DMS 273 (cell line): ENCODE measurements at regions not wholly inside any gene's neighbourhood (a gene's known extent, or its start where the extent isn't known, plus 50 kb on each side); places are given as distances from the start of the nearest gene placed in this dataset.
"Not testable (repeated sequence)": the region's sequence is repeated elsewhere in the genome, so short reads cannot be mapped to it uniquely, and the experiment has no call there.

Experiments
- DNase-seq: peaks from one replicate; lab custom pipeline; 2025; ENCODE audit not compliant: unreplicated experiment; lab: John Stamatoyannopoulos, UW

DNA sequence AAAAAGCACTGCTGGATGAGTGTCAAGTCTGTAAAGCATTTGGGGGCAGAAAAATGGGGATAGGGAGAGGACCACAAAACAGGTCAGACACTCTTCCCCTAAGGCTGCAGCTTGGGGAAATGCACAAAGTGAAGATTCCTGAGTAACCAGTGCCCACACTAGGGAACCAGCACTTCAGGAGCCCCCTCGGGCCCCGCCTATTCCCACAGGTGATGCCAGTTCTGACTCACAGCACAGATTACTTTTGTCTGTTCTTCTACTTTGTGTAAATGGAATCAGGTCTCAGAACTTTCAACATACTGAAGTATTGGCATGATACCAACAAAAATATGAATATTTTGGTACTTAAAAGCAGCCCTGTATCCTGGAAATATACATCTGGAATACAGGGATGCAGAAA lies 112.5 kb downstream of the ADRA2C start:
- no peak for DNase-seq

DNA sequence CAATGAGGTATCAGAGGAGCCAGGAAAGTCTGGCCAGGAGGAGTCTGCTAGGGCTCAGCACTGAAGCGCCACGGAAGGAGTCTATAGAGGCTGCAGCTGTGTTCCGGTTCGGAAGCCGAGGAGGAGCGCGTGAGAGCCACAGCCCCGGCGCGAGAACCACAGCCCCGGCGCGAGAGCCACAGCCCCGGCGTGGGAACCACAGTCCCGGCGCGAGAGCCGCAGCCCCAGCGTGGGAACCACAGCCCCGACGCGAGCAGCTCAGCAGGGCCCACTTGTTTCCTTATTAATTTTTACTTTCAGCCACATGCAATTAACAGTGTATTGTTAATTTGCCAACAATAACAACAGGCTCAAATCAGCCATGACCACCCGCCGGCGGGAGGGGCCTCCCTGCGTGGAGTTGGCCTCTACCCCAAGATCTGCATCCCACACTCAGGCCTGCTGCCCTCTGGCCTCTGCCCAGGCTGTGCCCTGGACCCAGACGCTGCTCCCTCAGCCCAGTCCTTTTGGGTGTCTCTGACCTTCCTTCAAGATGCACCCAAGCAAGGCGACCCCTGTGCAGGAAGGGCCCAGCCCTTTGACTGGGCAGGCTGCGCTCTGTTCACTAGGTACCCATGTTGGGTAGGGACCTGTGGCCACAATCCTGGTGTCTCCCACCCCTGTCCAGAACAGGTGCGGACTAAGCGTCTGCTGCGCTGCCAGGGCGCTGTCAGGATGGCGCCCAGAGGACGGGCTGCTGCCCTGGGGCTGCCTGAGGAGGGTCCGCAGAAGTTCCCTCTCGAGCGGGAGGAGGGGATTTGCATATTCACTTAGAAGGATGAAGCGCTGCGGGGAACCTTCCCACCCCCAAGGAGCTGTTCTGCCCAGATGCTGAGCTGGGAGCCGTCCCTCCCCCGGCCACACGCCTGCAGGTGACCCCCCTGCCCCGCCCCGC lies 113.8 kb downstream of the ADRA2C start:
- no peak for DNase-seq

DNA sequence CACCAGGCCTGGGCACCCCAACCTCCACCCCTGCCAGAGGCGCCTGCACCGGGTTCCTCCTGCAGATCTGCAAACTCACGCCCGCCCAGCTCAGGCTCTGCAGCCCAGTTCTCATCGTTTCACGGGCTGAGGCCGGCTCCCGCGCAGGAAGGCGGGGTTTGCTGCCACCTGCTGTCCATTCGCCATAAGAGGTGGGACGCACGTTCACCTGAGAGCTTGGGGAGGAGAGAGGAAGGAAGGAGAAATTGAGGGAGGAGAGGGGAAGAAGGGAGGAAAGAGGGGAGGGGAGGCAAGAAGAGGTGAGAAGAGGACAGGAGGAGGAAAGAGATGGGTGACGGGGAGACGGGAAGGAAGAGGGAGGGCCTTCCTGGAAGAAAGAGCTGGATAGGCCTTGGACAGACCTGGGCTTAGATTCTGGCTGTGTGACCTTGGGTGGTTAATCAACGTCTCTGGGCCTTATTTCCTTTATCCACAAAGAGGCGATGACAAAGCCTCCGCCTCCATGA lies 114.5 kb downstream of the ADRA2C start:
- peak; percentile 81 for DNase-seq

DNA sequence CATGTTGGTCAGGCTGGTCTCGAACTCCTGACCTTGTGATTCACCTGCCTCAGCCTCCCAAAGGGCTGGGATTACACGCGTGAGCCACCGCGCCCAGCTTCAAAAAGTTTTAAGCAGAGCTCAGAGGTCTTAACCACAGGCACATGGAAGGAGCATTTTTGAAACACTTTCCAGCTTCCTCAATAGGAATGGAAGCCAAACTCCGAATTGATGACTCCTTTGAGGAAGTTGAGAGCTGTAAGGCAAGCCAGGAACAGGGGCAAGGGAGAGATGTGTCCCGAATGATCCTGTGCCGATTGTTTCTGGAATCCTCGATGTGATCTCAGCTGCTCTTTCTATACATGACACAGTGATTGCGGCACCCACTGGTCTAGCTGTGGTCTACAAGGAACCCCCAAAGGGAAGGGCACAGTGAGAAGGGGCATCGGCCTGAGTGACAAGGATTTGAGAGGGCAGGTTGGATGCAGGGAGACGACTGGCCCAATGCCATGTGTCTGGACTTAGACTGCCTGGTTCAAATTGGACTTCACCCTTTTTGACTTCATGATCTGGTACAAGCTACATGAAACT lies 116.2 kb downstream of the ADRA2C start:
- DNase-seq, result not testable (repeated sequence)

DNA sequence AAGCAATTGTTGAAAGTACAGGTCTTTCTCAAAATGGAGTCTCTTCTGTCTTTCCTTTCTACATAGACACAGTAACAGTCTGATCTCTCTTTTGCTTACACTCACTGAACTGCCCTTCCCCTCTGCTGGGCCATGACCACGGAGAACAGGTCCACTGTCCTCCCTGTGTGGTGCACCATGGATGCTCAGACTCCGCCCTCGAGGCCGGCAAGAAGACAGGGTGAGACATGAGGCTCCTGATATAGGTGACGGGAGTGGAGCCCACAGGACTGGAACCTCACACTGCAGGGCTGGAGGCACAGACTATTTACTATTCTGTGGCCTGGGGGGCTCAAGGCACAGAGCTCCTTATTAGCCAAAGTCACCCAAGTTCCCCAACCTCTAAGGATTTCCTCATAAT lies 118.1 kb downstream of the ADRA2C start:
- not testable (repeated sequence) for DNase-seq

- peak; percentile 17 for DNase-seq
Measured at GRCh38 chr4:3893590-3893989, 127.4 kb downstream of the ADRA2C start.

GRCh38 chr4:3894086-3894959 lies 128.1 kb downstream of the ADRA2C start:
- not testable (repeated sequence) for DNase-seq

- DNase-seq, result no peak
Measured at GRCh38 chr4:3896441-3896840, 130.3 kb downstream of the ADRA2C start.

GRCh38 chr4:3896871-3897578 lies 130.8 kb downstream of the ADRA2C start:
- DNase-seq, result not testable (repeated sequence)

GRCh38 chr4:3898098-3898497 lies 131.9 kb downstream of the ADRA2C start:
- no peak for DNase-seq

DNA sequence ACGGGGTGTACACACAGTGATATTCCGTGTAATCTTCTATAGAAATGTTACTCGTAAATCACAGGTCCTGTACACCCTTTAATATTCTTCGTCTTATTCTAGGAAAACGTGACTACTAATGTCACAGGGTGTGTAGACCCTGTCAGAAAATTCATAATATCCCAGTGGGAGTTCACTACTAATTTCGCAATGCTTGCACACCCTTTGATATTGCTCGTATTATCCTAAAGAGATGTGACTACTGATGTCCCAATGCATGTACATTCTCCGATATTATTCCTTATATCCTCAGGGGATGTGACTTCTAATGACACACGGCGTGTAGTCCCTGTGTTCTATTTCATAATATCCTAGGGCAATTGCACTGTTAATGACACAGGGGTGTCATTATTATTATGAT lies 132.7 kb downstream of the ADRA2C start:
- not testable (repeated sequence) for DNase-seq

DNA sequence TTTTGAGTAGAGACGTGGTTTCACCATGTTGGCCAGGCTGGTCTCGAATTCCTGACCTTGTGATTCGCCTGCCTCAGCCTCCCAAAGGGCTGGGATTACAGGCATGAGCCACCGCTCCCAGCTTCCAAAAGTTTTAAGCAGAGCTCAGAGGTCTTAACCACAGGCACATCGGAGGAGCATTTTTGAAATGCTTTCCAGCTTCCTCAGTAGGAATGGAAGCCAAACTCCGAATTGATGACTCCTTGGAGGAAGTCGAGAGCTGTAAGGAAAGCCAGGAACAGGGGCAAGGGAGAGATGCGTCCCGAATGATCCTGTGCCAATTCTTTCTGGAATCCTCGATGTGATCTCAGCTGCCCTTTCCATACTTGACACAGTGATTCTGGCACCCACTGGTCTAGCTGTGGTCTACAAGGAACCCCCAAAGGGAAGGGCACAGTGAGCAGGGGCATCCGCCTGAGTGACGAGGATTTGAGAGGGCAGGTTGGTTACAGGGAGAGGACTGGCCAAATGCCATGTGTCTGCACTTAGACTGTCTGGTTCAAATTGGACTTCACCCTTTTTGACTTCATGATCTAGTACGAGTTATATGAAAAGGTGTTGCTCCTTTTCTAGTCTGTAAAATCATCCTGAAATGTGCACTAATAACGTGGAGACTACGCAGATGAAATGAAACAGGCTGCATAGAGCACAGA lies 138.2 kb downstream of the ADRA2C start:
- DNase-seq, result not testable (repeated sequence)

DNA sequence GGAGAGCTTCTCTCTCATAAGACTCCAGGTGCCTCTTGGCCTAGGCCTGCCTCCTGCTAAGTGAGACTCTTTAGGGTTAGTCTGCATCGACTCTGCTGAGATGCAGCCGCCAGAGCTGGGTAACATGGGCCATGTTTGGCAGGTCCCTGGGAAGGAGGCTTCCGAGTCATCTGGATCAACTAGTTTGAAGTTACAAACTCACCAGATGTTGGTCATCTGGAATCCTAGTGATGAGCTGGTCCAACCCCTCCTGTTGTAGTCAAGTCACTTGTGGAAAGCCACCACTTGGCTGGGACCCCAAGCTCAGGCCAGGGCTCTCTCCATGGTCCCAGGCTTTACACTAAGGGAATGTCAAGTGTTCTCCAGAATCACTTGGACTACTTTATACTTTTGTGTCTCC lies 143.4 kb downstream of the ADRA2C start:
- not testable (repeated sequence) for DNase-seq

- DNase-seq, result not testable (repeated sequence)
Measured at GRCh38 chr4:3910161-3910950, 144.2 kb downstream of the ADRA2C start.

GRCh38 chr4:3911252-3911856 lies 145.2 kb downstream of the ADRA2C start:
- DNase-seq, result no peak

DNA sequence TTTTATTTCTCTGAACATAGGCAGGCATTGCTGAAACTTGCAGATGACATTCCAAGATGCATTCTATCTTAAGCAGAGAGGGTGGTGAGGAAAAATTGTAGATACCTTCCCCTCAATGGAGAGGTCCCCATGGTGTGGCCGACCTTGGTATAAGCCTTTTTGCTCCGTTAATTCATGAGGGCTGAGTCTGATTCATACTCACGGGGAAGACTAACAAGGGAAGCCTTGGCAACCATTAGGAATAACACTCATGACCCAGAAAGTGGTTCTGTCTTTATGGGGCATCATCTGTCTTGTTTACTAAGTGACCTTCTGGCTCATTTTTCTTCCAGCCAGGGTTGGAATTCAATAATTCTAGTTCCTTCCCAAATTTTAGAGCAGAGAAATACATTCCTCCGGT lies 148.3 kb downstream of the ADRA2C start:
- DNase-seq, result not testable (repeated sequence)

DNA sequence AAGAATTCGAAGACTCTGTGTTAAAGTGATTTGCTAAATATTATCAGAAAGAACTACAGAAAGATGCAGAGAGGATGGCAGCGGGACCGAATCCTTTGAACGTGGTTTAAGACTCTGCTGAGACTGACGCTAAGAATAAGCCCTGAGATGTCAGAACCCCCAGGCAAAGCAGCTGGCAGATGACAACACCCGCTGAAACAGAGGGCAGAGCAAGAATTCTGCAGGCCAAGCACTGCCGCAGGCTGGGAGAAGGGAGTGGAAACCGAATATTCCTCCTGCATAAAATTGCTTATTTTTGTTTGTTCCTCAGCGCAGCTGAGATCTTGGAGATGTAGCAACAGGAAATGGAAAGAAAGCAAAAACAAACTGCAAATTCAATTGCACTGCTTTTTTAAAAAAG lies 153.3 kb downstream of the ADRA2C start:
- DNase-seq, result not testable (repeated sequence)

DNA sequence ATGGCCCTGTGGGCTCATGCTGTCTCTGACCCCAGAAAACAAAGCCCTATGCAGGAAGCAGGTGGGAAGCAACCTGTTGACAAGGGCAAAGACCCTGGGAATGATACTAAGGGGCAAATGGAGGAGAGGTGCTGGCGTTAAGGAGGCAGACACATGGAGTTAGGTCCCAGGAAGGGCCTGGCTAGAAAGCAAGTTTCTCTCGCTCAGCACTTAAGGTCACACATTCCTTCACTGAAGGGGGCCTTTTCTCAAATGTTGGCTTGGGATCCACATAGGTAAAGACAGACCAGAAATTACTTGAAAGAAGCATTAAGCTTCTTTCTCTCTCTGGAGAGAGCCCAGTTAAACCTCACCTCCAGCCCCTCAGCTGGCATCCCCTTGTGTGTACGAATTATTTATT lies 155.7 kb downstream of the ADRA2C start:
- not testable (repeated sequence) for DNase-seq

- DNase-seq, result not testable (repeated sequence)
Measured at GRCh38 chr4:3925841-3926240, 159.7 kb downstream of the ADRA2C start.
